ENCODE measurements at regions not wholly inside any gene's neighbourhood (a gene's known extent, or its start where the extent isn't known, plus 50 kb on each side); places are given as distances from the start of the nearest gene placed in this dataset.

DNA sequence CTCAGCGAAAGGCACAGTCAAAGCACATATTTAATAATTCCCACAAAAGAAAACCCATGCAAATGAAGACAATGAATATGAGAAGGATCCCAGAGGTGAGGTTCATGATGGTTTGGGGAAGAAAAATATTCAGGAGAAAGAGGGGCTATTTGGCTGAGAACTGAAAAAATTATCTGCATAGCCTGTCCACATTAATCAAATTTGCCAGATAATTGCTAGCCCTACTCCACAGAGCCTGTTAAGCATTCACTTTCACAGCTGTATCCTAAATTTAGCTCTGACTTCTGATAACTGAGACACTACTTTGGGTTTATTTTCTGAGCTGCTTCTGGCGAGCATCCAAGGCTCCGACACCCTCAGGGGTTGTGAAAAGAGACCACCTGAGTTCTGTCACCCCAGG lies 176.2 kb downstream of the HERPUD2 start:
- no peak overlapping the region for H3K4me3 ChIP-seq (ENCODE audit: low read length)
- H3K9me3 ChIP-seq (ENCODE audit: control insufficient read depth, low read depth, low read length) = no peaks in the 10 kb centered on the region
- H3K27me3 ChIP-seq (ENCODE audit: control insufficient read depth, insufficient read depth, low read length) = no peaks in the 10 kb centered on the region
- no peaks in the 10 kb centered on the region for H3K36me3 ChIP-seq (ENCODE audit: control insufficient read depth, low read depth, low read length)
- no peak overlapping the region for H3K9ac ChIP-seq (ENCODE audit: low read length)
- H3K27ac ChIP-seq (ENCODE audit: low read length) = no peak overlapping the region
- no peaks in the 10 kb centered on the region for H3K4me1 ChIP-seq (ENCODE audit: control insufficient read depth, low read depth, low read length)

- H3K4me3 ChIP-seq (ENCODE audit: low read length) = no peak overlapping the region
- no peaks in the 10 kb centered on the region for H3K9me3 ChIP-seq (ENCODE audit: control insufficient read depth, low read depth, low read length)
- H3K36me3 ChIP-seq (ENCODE audit: control insufficient read depth, low read depth, low read length) = no peaks in the 10 kb centered on the region
- no peaks in the 10 kb centered on the region for H3K4me1 ChIP-seq (ENCODE audit: control insufficient read depth, low read depth, low read length)
- no peak overlapping the region for H3K27ac ChIP-seq (ENCODE audit: low read length)
- H3K27me3 ChIP-seq (ENCODE audit: control insufficient read depth, insufficient read depth, low read length) = no peaks in the 10 kb centered on the region
- no peak overlapping the region for H3K9ac ChIP-seq (ENCODE audit: low read length)
Observed at GRCh38 chr7:35516498-35516897, 178.4 kb downstream of the HERPUD2 start.

GRCh38 chr7:35513828-35514227 lies 181.1 kb downstream of the HERPUD2 start:
- Histone ChIP-seq H3K4me3 (ENCODE audit: low read length) (no peak overlapping the region), H3K27ac (ENCODE audit: low read length) (no peak overlapping the region), H3K9ac (ENCODE audit: low read length) (no peak overlapping the region), H3K9me3 (ENCODE audit: control insufficient read depth, low read depth, low read length) (no peaks in the 10 kb centered on the region), H3K36me3 (ENCODE audit: control insufficient read depth, low read depth, low read length) (no peaks in the 10 kb centered on the region), H3K4me1 (ENCODE audit: control insufficient read depth, low read depth, low read length) (no peaks in the 10 kb centered on the region), H3K27me3 (ENCODE audit: control insufficient read depth, insufficient read depth, low read length) (no peaks in the 10 kb centered on the region)

- Histone ChIP-seq H3K36me3 (ENCODE audit: control insufficient read depth, low read depth, low read length) (no peaks in the 10 kb centered on the region), H3K27ac (ENCODE audit: low read length) (no peak overlapping the region), H3K9ac (ENCODE audit: low read length) (no peak overlapping the region), H3K27me3 (ENCODE audit: control insufficient read depth, insufficient read depth, low read length) (no peaks in the 10 kb centered on the region), H3K9me3 (ENCODE audit: control insufficient read depth, low read depth, low read length) (no peaks in the 10 kb centered on the region), H3K4me1 (ENCODE audit: control insufficient read depth, low read depth, low read length) (no peaks in the 10 kb centered on the region), H3K4me3 (ENCODE audit: low read length) (no peak overlapping the region)
Observed at GRCh38 chr7:35513195-35513594, 181.7 kb downstream of the HERPUD2 start.

GRCh38 chr7:35512716-35513115 lies 182.2 kb downstream of the HERPUD2 start:
- Histone ChIP-seq H3K27ac (ENCODE audit: low read length) (no peak overlapping the region), H3K4me3 (ENCODE audit: low read length) (no peak overlapping the region), H3K9ac (ENCODE audit: low read length) (no peak overlapping the region), H3K36me3 (ENCODE audit: control insufficient read depth, low read depth, low read length) (no peaks in the 10 kb centered on the region), H3K4me1 (ENCODE audit: control insufficient read depth, low read depth, low read length) (no peaks in the 10 kb centered on the region), H3K27me3 (ENCODE audit: control insufficient read depth, insufficient read depth, low read length) (no peaks in the 10 kb centered on the region), H3K9me3 (ENCODE audit: control insufficient read depth, low read depth, low read length) (no peaks in the 10 kb centered on the region)

GRCh38 chr7:35508623-35509400 lies 186.1 kb downstream of the HERPUD2 start:
- Histone ChIP-seq H3K4me3 (ENCODE audit: low read length) (no peak overlapping the region), H3K27ac (ENCODE audit: low read length) (no peak overlapping the region), H3K4me1 (ENCODE audit: control insufficient read depth, low read depth, low read length) (peaks cover 13% of the 10 kb centered on the region), H3K36me3 (ENCODE audit: control insufficient read depth, low read depth, low read length) (no peaks in the 10 kb centered on the region), H3K27me3 (ENCODE audit: control insufficient read depth, insufficient read depth, low read length) (no peaks in the 10 kb centered on the region), H3K9ac (ENCODE audit: low read length) (no peak overlapping the region), H3K9me3 (ENCODE audit: control insufficient read depth, low read depth, low read length) (no peaks in the 10 kb centered on the region)

GRCh38 chr7:35505066-35505465 lies 189.9 kb downstream of the HERPUD2 start:
- H3K4me1 ChIP-seq (ENCODE audit: control insufficient read depth, low read depth, low read length) = peaks cover 13% of the 10 kb centered on the region
- H3K36me3 ChIP-seq (ENCODE audit: control insufficient read depth, low read depth, low read length) = no peaks in the 10 kb centered on the region
- no peaks in the 10 kb centered on the region for H3K27me3 ChIP-seq (ENCODE audit: control insufficient read depth, insufficient read depth, low read length)
- H3K9ac ChIP-seq (ENCODE audit: low read length) = no peak overlapping the region
- H3K4me3 ChIP-seq (ENCODE audit: low read length) = no peak overlapping the region
- no peak overlapping the region for H3K27ac ChIP-seq (ENCODE audit: low read length)
- no peaks in the 10 kb centered on the region for H3K9me3 ChIP-seq (ENCODE audit: control insufficient read depth, low read depth, low read length)

- H3K4me3 ChIP-seq (ENCODE audit: low read length) = no peak overlapping the region
- H3K9ac ChIP-seq (ENCODE audit: low read length) = no peak overlapping the region
- no peaks in the 10 kb centered on the region for H3K36me3 ChIP-seq (ENCODE audit: control insufficient read depth, low read depth, low read length)
- no peaks in the 10 kb centered on the region for H3K9me3 ChIP-seq (ENCODE audit: control insufficient read depth, low read depth, low read length)
- no peak overlapping the region for H3K27ac ChIP-seq (ENCODE audit: low read length)
- peaks cover 13% of the 10 kb centered on the region for H3K4me1 ChIP-seq (ENCODE audit: control insufficient read depth, low read depth, low read length)
- H3K27me3 ChIP-seq (ENCODE audit: control insufficient read depth, insufficient read depth, low read length) = no peaks in the 10 kb centered on the region
Observed at GRCh38 chr7:35504365-35504764, 190.6 kb downstream of the HERPUD2 start.

- no peak overlapping the region for H3K9ac ChIP-seq (ENCODE audit: low read length)
- H3K27ac ChIP-seq (ENCODE audit: low read length) = no peak overlapping the region
- H3K36me3 ChIP-seq (ENCODE audit: control insufficient read depth, low read depth, low read length) = no peaks in the 10 kb centered on the region
- H3K27me3 ChIP-seq (ENCODE audit: control insufficient read depth, insufficient read depth, low read length) = no peaks in the 10 kb centered on the region
- no peaks in the 10 kb centered on the region for H3K9me3 ChIP-seq (ENCODE audit: control insufficient read depth, low read depth, low read length)
- peaks cover 13% of the 10 kb centered on the region for H3K4me1 ChIP-seq (ENCODE audit: control insufficient read depth, low read depth, low read length)
- no peak overlapping the region for H3K4me3 ChIP-seq (ENCODE audit: low read length)
Observed at GRCh38 chr7:35501681-35502080, 193.3 kb downstream of the HERPUD2 start.

DNA sequence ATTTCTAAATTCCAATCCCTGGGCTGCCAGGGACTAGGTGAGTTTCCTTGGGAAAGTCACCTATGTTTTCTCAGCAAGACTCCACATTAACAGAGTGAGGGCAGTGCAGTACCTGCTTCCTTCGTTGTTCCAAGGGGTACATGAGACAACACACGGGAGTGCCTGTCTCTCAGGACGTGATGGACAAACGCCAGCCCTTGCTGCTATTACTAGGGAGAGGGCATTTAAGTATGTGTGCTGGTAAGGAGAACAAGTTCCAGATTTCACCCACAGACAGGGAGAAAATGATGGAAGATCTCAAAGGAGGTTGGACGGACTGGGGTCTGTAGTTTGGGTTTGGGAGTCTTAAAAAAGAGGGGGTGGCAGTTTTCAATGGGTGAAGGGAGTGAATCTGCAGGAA lies 195.7 kb downstream of the HERPUD2 start:
- H3K9me3 ChIP-seq (ENCODE audit: control insufficient read depth, low read depth, low read length) = no peaks in the 10 kb centered on the region
- H3K36me3 ChIP-seq (ENCODE audit: control insufficient read depth, low read depth, low read length) = no peaks in the 10 kb centered on the region
- no peaks in the 10 kb centered on the region for H3K4me1 ChIP-seq (ENCODE audit: control insufficient read depth, low read depth, low read length)
- H3K4me3 ChIP-seq (ENCODE audit: low read length) = no peak overlapping the region
- H3K9ac ChIP-seq (ENCODE audit: low read length) = no peak overlapping the region
- no peaks in the 10 kb centered on the region for H3K27me3 ChIP-seq (ENCODE audit: control insufficient read depth, insufficient read depth, low read length)
- H3K27ac ChIP-seq (ENCODE audit: low read length) = no peak overlapping the region

DNA sequence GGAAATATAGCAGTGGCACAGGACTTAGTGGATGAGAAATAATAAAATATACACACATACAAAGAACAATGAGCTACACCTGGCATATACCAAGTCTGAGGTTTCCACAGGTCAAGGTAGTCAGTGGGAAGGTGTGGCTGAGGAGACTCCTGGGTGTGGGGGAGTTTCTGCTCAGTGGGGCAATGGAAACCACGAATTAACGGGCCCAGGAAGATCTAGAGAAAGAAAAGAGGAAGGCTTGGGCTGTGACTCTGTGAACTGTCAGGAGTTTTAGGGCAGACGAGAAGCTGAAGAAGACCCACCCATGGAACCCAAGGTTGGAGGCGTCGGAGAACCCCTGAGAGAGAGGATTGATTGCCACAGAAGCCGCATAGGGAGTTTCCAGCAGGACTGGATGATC lies 196.5 kb downstream of the HERPUD2 start:
- Histone ChIP-seq H3K4me1 (ENCODE audit: control insufficient read depth, low read depth, low read length) (no peaks in the 10 kb centered on the region), H3K27ac (ENCODE audit: low read length) (no peak overlapping the region), H3K9ac (ENCODE audit: low read length) (no peak overlapping the region), H3K27me3 (ENCODE audit: control insufficient read depth, insufficient read depth, low read length) (no peaks in the 10 kb centered on the region), H3K9me3 (ENCODE audit: control insufficient read depth, low read depth, low read length) (no peaks in the 10 kb centered on the region), H3K36me3 (ENCODE audit: control insufficient read depth, low read depth, low read length) (no peaks in the 10 kb centered on the region), H3K4me3 (ENCODE audit: low read length) (no peak overlapping the region)

GRCh38 chr7:35495844-35496243 lies 199.1 kb downstream of the HERPUD2 start:
- Histone ChIP-seq H3K9me3 (ENCODE audit: control insufficient read depth, low read depth, low read length) (no peaks in the 10 kb centered on the region), H3K9ac (ENCODE audit: low read length) (no peak overlapping the region), H3K4me1 (ENCODE audit: control insufficient read depth, low read depth, low read length) (no peaks in the 10 kb centered on the region), H3K27me3 (ENCODE audit: control insufficient read depth, insufficient read depth, low read length) (no peaks in the 10 kb centered on the region), H3K27ac (ENCODE audit: low read length) (no peak overlapping the region), H3K36me3 (ENCODE audit: control insufficient read depth, low read depth, low read length) (no peaks in the 10 kb centered on the region), H3K4me3 (ENCODE audit: low read length) (no peak overlapping the region)
